ENCODE measurements at regions not wholly inside any gene's neighbourhood (a gene's known extent, or its start where the extent isn't known, plus 50 kb on each side); places are given as distances from the start of the nearest gene placed in this dataset.

DNA sequence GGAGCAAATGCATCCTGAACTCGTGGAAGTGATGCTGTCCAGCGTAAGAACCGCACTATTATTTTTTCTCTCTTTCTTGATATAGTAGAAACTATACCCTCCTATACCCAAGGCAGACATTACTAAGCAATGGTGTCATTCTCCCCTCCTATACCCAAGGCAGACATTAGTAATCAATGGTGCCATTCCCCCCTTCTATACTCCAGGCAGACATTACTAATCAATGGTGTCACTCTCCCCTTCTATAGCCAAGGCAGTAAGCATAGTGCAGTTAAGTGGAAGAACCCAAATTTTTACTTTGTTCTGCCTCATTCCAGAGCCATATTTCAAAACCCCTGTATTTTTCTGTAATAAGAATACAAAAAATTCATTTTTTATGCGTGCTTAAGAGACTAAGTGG, 506.2 kb upstream of the EEF2KMT start:
- TF ChIP-seq POLR2A (IDR thresholded peaks at IDR 0.05) (no peak), CTCF (IDR thresholded peaks at IDR 0.05) (no peak)
- Histone ChIP-seq H3K36me3 (no peaks in the 10 kb centered on the region), H3K9me3 (no peaks in the 10 kb centered on the region), H3K27me3 (no peaks in the 10 kb centered on the region), H3K4me1 (no peaks in the 10 kb centered on the region), H3K4me3 (no peak overlapping the region), H3K27ac (no peak overlapping the region)
- intact Hi-C loops (cut with DNase I; ENCODE audit: low total_unique reads), result no loop called here
- no peak for DNase-seq

DNA sequence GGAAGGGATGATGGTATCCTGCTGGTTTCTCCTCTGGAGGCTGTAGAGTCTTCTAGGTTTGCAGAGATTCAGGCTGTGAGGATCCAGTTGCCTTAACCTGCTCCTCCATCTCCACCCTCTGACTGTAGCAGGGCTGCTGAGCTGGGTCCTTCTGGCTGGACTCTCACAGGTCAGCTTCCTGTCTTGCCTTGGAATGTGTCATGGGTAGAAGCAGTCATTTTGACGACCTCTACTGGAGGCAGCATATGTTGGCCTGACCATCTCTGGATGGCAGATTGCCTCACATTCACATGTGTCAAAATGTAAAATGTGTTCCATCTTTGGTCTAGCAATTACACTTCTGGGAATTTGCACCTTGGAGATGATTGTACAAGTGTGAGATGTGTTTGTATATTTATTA, 504.4 kb upstream of the EEF2KMT start:
- intact Hi-C loops (cut with DNase I; ENCODE audit: low total_unique reads), result no loop called here

DNA sequence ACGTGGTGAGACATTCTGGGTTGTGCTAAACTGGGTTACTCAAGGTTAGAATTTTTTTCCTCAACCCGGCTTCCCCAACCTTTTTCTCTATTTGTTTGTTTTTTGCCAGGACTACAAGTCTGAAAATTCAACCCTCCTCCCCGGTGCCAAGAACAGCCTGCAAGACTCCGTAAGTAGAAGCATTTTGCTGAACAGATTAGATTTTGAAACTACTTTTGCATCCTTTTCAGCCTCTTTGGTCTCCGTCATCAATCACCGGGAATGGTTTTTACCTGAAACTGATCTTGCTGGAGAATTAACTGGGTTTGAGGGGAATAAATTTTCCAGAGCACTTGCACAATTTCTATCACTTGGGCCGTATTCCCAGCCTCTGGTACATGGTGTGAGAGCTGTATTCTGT, 501.2 kb upstream of the EEF2KMT start:
- H3K4me1 ChIP-seq, result no peaks in the 10 kb centered on the region
- DNase-seq, result no peak
- no peak overlapping the region for H3K4me3 ChIP-seq
- TF ChIP-seq POLR2A (IDR thresholded peaks at IDR 0.05) (no peak), CTCF (IDR thresholded peaks at IDR 0.05) (no peak)
- H3K27me3 ChIP-seq, result no peaks in the 10 kb centered on the region
- H3K27ac ChIP-seq, result no peak overlapping the region
- intact Hi-C loops (cut with DNase I; ENCODE audit: low total_unique reads), result no loop called here
- H3K36me3 ChIP-seq, result no peaks in the 10 kb centered on the region
- H3K9me3 ChIP-seq, result no peaks in the 10 kb centered on the region

More for the DNA sequence above, 504.4 kb upstream of the EEF2KMT start:
- Histone ChIP-seq H3K27ac (no peak overlapping the region), H3K4me3 (no peak overlapping the region), H3K9me3 (no peaks in the 10 kb centered on the region), H3K4me1 (no peaks in the 10 kb centered on the region), H3K36me3 (no peaks in the 10 kb centered on the region), H3K27me3 (no peaks in the 10 kb centered on the region)
- DNase-seq, result no peak
- TF ChIP-seq POLR2A (IDR thresholded peaks at IDR 0.05) (no peak), CTCF (IDR thresholded peaks at IDR 0.05) (no peak)

DNA sequence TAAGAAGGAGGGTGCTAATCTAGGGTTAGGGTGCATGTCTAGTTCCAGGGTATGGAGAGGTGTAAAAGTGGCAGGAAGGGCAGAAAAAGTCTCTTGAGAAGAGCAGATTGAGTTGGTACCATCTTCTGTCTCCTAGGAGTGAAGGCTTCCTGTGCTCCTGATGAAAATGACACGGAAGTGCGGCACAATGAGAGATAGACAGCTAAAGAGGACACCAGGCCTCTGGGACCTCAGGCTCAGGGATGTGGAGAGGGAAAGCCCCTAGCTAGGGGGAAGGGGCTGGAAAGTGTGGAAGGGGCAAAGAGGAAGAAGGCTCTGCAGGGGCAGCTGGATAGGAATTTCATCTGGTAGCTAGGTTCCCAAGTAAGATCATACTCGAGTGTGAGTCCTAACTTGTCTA, 498.3 kb upstream of the EEF2KMT start:
- Histone ChIP-seq H3K4me3 (no peak overlapping the region), H3K9me3 (no peaks in the 10 kb centered on the region), H3K27me3 (no peaks in the 10 kb centered on the region), H3K36me3 (no peaks in the 10 kb centered on the region), H3K27ac (no peak overlapping the region), H3K4me1 (no peaks in the 10 kb centered on the region)
- intact Hi-C loops (cut with DNase I; ENCODE audit: low total_unique reads), result no loop called here
- DNase-seq, result no peak
- no peak for TF ChIP-seq POLR2A (IDR thresholded peaks at IDR 0.05)
- TF ChIP-seq CTCF (IDR thresholded peaks at IDR 0.05), result no peak

- H3K27ac ChIP-seq, result no peak overlapping the region
- H3K4me1 ChIP-seq, result no peaks in the 10 kb centered on the region
- no peaks in the 10 kb centered on the region for H3K27me3 ChIP-seq
- no peak for DNase-seq
- intact Hi-C loops (cut with DNase I; ENCODE audit: low total_unique reads), result no loop called here
- no peak overlapping the region for H3K4me3 ChIP-seq
- H3K36me3 ChIP-seq, result no peaks in the 10 kb centered on the region
- no peak for TF ChIP-seq CTCF (IDR thresholded peaks at IDR 0.05)
- TF ChIP-seq POLR2A (IDR thresholded peaks at IDR 0.05), result no peak
- no peaks in the 10 kb centered on the region for H3K9me3 ChIP-seq
Measured at GRCh38 chr16:5590416-5590815, 492.8 kb upstream of the EEF2KMT start.

All from uterus (tissue), 3 donors.